Forelimb muscle (tissue), 1 donor: ENCODE measurements at regions not wholly inside any gene's neighbourhood (a gene's known extent, or its start where the extent isn't known, plus 50 kb on each side); places are given as distances from the start of the nearest gene placed in this dataset.
"Not testable (repeated sequence)": the region's sequence is repeated elsewhere in the genome, so short reads cannot be mapped to it uniquely, and the experiment has no call there.

Experiments
- DNase-seq: peaks from one replicate; pipeline ENCODE4 v3.0.0-alpha.2; 2013; ENCODE audit warnings: low read depth

GRCh38 chr2:58788402-58788801 is 547.3 kb upstream of the FANCL start:
- DNase-seq, result no peak

GRCh38 chr2:58770846-58771245 is 529.7 kb upstream of the FANCL start:
- no peak for DNase-seq

- DNase-seq, result no peak
Measured at GRCh38 chr2:58769864-58770234, 528.7 kb upstream of the FANCL start.

GRCh38 chr2:58769111-58769863 is 528.2 kb upstream of the FANCL start:
- DNase-seq, result no peak

GRCh38 chr2:58768715-58769080 is 527.6 kb upstream of the FANCL start:
- DNase-seq, result no peak

GRCh38 chr2:58767828-58768714 is 526.9 kb upstream of the FANCL start:
- no peak for DNase-seq

- DNase-seq, result no peak
Measured at GRCh38 chr2:58764338-58765104, 523.4 kb upstream of the FANCL start.

- DNase-seq, result no peak
Measured at GRCh38 chr2:58762176-58762781, 521.2 kb upstream of the FANCL start.

- no peak for DNase-seq
Measured at GRCh38 chr2:58757971-58758370, 516.8 kb upstream of the FANCL start.

- no peak for DNase-seq
Measured at GRCh38 chr2:58756336-58756735, 515.2 kb upstream of the FANCL start.

GRCh38 chr2:58752507-58752906 is 511.4 kb upstream of the FANCL start:
- not testable (repeated sequence) for DNase-seq

GRCh38 chr2:58751676-58752075 is 510.6 kb upstream of the FANCL start:
- not testable (repeated sequence) for DNase-seq

- DNase-seq, result no peak
Measured at GRCh38 chr2:58749041-58749440, 507.9 kb upstream of the FANCL start.

- not testable (repeated sequence) for DNase-seq
Measured at GRCh38 chr2:58745334-58745733, 504.2 kb upstream of the FANCL start.

- DNase-seq, result no peak
Measured at GRCh38 chr2:58740426-58740825, 499.3 kb upstream of the FANCL start.

GRCh38 chr2:58739033-58739432 is 497.9 kb upstream of the FANCL start:
- no peak for DNase-seq

GRCh38 chr2:58734365-58734764 is 493.2 kb upstream of the FANCL start:
- no peak for DNase-seq

- DNase-seq, result no peak
Measured at GRCh38 chr2:58732999-58733398, 491.9 kb upstream of the FANCL start.

GRCh38 chr2:58731488-58731869 is 490.4 kb upstream of the FANCL start:
- DNase-seq, result no peak

GRCh38 chr2:58730764-58731487 is 489.8 kb upstream of the FANCL start:
- no peak for DNase-seq

- DNase-seq, result no peak
Measured at GRCh38 chr2:58727981-58728656, 487.0 kb upstream of the FANCL start.
